SH-SY5Y (cell line): ENCODE measurements at regions not wholly inside any gene's neighbourhood (a gene's known extent, or its start where the extent isn't known, plus 50 kb on each side); places are given as distances from the start of the nearest gene placed in this dataset.

ENCODE experiments used
- GATA2 ChIP-seq: IDR thresholded peaks from 2 replicates; pipeline ENCODE4 v1.6.1; 2011; ENCODE audit warnings: mild to moderate bottlenecking, low read depth, low read length
- GATA3 ChIP-seq: IDR thresholded peaks from 2 replicates; pipeline ENCODE4 v1.6.1; 2011; ENCODE audit warnings: low read depth, mild to moderate bottlenecking, low read length, moderate library complexity

GRCh38 chr3:168394439-168394838, 298.7 kb upstream of the GOLIM4 start:
- no peak for TF ChIP-seq GATA3
- no peak for TF ChIP-seq GATA2

GRCh38 chr3:168386301-168386700, 290.6 kb upstream of the GOLIM4 start:
- TF ChIP-seq GATA3 (no peak), GATA2 (no peak)

GRCh38 chr3:168384990-168385389, 289.3 kb upstream of the GOLIM4 start:
- TF ChIP-seq GATA3, result no peak
- no peak for TF ChIP-seq GATA2

GRCh38 chr3:168383573-168383972, 287.8 kb upstream of the GOLIM4 start:
- no peak for TF ChIP-seq GATA2
- TF ChIP-seq GATA3, result no peak

- TF ChIP-seq GATA3 (no peak), GATA2 (no peak)
Measured at GRCh38 chr3:168371846-168372245, 276.1 kb upstream of the GOLIM4 start.

GRCh38 chr3:168364967-168365366, 269.2 kb upstream of the GOLIM4 start:
- no peak for TF ChIP-seq GATA3
- TF ChIP-seq GATA2, result no peak

GRCh38 chr3:168362661-168363247, 267.0 kb upstream of the GOLIM4 start:
- TF ChIP-seq GATA2 (no peak), GATA3 (no peak)

- TF ChIP-seq GATA2, result no peak
- no peak for TF ChIP-seq GATA3
Measured at GRCh38 chr3:168362156-168362555, 266.4 kb upstream of the GOLIM4 start.

GRCh38 chr3:168360993-168361392, 265.3 kb upstream of the GOLIM4 start:
- TF ChIP-seq GATA2 (no peak), GATA3 (no peak)

GRCh38 chr3:168342946-168343850, 247.5 kb upstream of the GOLIM4 start:
- no peak for TF ChIP-seq GATA2

GRCh38 chr3:168341956-168342936, 246.5 kb upstream of the GOLIM4 start:
- no peak for TF ChIP-seq GATA2
- TF ChIP-seq GATA3, result no peak

- TF ChIP-seq GATA3 (no peak), GATA2 (no peak)
Measured at GRCh38 chr3:168341192-168341815, 245.6 kb upstream of the GOLIM4 start.

GRCh38 chr3:168338161-168338560, 242.4 kb upstream of the GOLIM4 start:
- TF ChIP-seq GATA3 (no peak), GATA2 (no peak)

- TF ChIP-seq GATA2, result no peak
- TF ChIP-seq GATA3, result no peak
Measured at GRCh38 chr3:168336276-168336675, 240.6 kb upstream of the GOLIM4 start.
